Neural progenitor cell (in vitro differentiated cells): ENCODE measurements at regions not wholly inside any gene's neighbourhood (a gene's known extent, or its start where the extent isn't known, plus 50 kb on each side); places are given as distances from the start of the nearest gene placed in this dataset.

ENCODE experiments used
- EZH2 ChIP-seq: fragments of 200-600 bp; sonication (generic); IDR thresholded peaks from 2 replicates; pipeline ENCODE4 v1.6.1; 2017; ENCODE audit warnings: antibody characterized with exemption, mild to moderate bottlenecking, moderate library complexity
- TF ChIP-seq, protein P1 (sequence below): fragments of 200-600 bp; sonication (generic); IDR thresholded peaks from 2 replicates; pipeline ENCODE4 v1.5.1; 2017; ENCODE audit warnings: antibody characterized with exemption, mild to moderate bottlenecking

DNA sequence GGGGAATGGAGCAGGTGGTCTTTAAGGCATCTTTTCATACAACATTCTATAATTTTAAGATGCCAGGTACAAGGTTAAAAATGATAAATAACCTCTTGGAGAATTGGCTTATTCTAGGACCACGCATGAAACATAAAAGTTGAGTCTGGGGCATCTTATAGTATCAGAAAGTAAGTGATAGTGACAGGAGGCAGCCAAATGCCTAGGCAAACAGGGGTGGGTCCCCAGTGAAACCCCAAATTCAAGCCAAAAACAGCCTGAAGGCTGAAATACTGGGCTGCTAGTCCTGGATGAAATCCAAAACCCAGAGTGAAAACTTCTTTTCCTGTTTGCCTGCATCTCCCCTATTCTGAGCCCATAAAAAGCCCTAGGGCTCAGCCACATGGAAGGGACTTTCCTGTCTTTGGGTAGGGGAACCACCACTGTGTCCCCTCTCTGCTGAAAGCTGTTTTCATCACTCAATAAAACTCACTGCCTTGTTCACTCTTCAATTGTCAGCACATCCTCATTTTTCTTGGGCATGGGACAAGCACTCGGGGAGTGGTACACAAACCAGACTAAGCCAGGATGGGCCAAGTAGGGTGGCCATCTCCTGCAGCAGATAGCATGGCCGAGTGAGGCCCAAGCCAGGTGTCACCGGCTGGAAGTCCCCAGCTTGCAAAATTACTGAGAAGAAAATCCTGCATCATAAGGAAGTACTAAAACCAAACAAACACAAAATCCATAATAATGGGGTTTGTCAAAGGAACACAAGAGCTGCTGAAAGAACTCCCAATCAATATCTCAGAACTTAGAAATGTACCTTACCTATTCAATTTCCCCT is 241.6 kb upstream of the GALNT17 start:
- TF ChIP-seq, protein P1, sequence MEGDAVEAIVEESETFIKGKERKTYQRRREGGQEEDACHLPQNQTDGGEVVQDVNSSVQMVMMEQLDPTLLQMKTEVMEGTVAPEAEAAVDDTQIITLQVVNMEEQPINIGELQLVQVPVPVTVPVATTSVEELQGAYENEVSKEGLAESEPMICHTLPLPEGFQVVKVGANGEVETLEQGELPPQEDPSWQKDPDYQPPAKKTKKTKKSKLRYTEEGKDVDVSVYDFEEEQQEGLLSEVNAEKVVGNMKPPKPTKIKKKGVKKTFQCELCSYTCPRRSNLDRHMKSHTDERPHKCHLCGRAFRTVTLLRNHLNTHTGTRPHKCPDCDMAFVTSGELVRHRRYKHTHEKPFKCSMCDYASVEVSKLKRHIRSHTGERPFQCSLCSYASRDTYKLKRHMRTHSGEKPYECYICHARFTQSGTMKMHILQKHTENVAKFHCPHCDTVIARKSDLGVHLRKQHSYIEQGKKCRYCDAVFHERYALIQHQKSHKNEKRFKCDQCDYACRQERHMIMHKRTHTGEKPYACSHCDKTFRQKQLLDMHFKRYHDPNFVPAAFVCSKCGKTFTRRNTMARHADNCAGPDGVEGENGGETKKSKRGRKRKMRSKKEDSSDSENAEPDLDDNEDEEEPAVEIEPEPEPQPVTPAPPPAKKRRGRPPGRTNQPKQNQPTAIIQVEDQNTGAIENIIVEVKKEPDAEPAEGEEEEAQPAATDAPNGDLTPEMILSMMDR, result no peak
- no peak for TF ChIP-seq EZH2
